ENCODE measurements at regions not wholly inside any gene's neighbourhood (a gene's known extent, or its start where the extent isn't known, plus 50 kb on each side); places are given as distances from the start of the nearest gene placed in this dataset.
"Not testable (repeated sequence)": the region's sequence is repeated elsewhere in the genome, so short reads cannot be mapped to it uniquely, and the experiment has no call there.

GRCh38 chr1:98550076-98550475, 111.4 kb upstream of the SNX7 start:
- H3K36me3 ChIP-seq (ENCODE audit: control insufficient read depth, insufficient read depth, low read length) = no peaks in the 10 kb centered on the region
- no peaks in the 10 kb centered on the region for H3K27me3 ChIP-seq (ENCODE audit: control insufficient read depth, insufficient read depth, low read length)
- TF ChIP-seq CTCF (IDR thresholded peaks at IDR 0.05; ENCODE audit: insufficient read depth, low read length, poor library complexity, severe bottlenecking) = no peak
- DNase-seq (ENCODE audit: low read depth) = no peak
- no peak overlapping the region for H3K4me3 ChIP-seq (ENCODE audit: low read depth, low read length)

DNA sequence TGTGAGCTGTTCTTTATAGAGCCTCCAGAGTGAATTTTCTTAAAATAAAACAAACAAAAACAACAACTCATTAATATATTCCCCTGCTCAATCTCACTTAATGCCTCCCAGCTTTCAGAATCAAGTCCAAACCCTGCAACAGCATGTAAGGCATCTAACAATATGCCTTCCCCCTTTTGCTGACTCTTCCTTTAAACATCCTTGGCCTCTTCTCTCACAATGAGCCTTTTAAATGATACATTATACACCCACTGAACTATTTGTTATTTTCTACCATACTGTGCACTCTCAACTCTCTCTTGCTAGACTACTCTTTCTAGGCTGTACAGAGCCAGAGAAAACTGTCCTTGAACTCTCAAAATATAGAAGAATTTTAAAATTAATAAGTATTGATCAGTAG, 115.2 kb upstream of the SNX7 start:
- no peaks in the 10 kb centered on the region for H3K27me3 ChIP-seq (ENCODE audit: control insufficient read depth, insufficient read depth, low read length)
- H3K36me3 ChIP-seq (ENCODE audit: control insufficient read depth, insufficient read depth, low read length) = no peaks in the 10 kb centered on the region
- H3K4me3 ChIP-seq (ENCODE audit: low read depth, low read length) = no peak overlapping the region
- DNase-seq (ENCODE audit: low read depth) = no peak
- no peak for TF ChIP-seq CTCF (IDR thresholded peaks at IDR 0.05; ENCODE audit: insufficient read depth, low read length, poor library complexity, severe bottlenecking)

GRCh38 chr1:98538106-98538505, 123.4 kb upstream of the SNX7 start:
- H3K4me3 ChIP-seq (ENCODE audit: low read depth, low read length) = no peak overlapping the region
- DNase-seq (ENCODE audit: low read depth) = no peak
- TF ChIP-seq CTCF (IDR thresholded peaks at IDR 0.05; ENCODE audit: insufficient read depth, low read length, poor library complexity, severe bottlenecking) = no peak
- no peaks in the 10 kb centered on the region for H3K36me3 ChIP-seq (ENCODE audit: control insufficient read depth, insufficient read depth, low read length)
- H3K27me3 ChIP-seq (ENCODE audit: control insufficient read depth, insufficient read depth, low read length) = no peaks in the 10 kb centered on the region

GRCh38 chr1:98523256-98523655, 138.3 kb upstream of the SNX7 start:
- Histone ChIP-seq H3K36me3 (ENCODE audit: control insufficient read depth, insufficient read depth, low read length) (no peaks in the 10 kb centered on the region), H3K4me3 (ENCODE audit: low read depth, low read length) (no peak overlapping the region), H3K27me3 (ENCODE audit: control insufficient read depth, insufficient read depth, low read length) (no peaks in the 10 kb centered on the region)
- no peak for DNase-seq (ENCODE audit: low read depth)
- TF ChIP-seq CTCF (IDR thresholded peaks at IDR 0.05; ENCODE audit: insufficient read depth, low read length, poor library complexity, severe bottlenecking) = no peak

- H3K27me3 ChIP-seq (ENCODE audit: control insufficient read depth, insufficient read depth, low read length) = no peaks in the 10 kb centered on the region
- H3K36me3 ChIP-seq (ENCODE audit: control insufficient read depth, insufficient read depth, low read length) = no peaks in the 10 kb centered on the region
- DNase-seq (ENCODE audit: low read depth) = no peak
- TF ChIP-seq CTCF (IDR thresholded peaks at IDR 0.05; ENCODE audit: insufficient read depth, low read length, poor library complexity, severe bottlenecking) = no peak
- no peak overlapping the region for H3K4me3 ChIP-seq (ENCODE audit: low read depth, low read length)
Measured at GRCh38 chr1:98516306-98516705, 145.2 kb upstream of the SNX7 start.

DNA sequence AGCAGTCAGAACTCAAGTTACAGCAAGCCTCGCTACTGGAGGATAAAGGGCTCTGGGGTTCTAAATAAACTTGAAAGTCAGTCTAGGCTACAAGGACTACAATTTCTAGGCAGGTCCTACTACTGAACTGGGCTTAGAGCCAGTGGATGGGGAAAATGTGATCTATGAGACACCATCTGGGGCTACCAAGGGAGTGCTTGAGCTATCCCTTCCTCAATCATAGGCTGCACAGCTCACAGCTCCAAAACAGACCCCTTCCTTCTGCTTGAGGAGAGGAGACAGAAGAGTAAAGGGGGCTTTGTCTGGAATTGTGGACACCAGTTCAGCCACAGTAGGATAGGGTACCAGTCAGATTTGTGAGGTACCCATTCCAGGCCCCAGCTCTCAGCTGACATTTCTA, 145.8 kb upstream of the SNX7 start:
- DNase-seq (ENCODE audit: low read depth) = no peak
- Histone ChIP-seq H3K4me3 (ENCODE audit: low read depth, low read length) (no peak overlapping the region), H3K36me3 (ENCODE audit: control insufficient read depth, insufficient read depth, low read length) (no peaks in the 10 kb centered on the region), H3K27me3 (ENCODE audit: control insufficient read depth, insufficient read depth, low read length) (no peaks in the 10 kb centered on the region)
- TF ChIP-seq CTCF (IDR thresholded peaks at IDR 0.05; ENCODE audit: insufficient read depth, low read length, poor library complexity, severe bottlenecking) = no peak

DNA sequence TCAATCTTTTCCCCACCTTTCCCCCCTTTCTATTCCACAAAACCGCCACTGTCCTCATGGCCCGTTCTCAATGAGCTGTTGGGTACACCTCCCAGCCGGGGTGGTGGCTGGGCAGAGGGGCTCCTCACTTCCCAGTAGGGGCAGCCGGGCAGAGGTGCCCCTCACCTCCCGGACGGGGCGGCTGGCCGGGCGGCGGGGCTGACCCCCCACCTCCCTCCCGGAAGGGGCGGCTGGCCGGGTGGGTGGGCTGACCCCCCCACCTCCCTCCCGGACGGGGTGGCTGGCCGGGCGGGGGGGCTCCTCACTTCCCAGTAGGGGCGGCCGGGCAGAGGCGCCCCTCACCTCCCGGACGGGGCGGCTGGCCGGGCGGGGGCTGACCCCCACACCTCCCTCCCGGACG, 149.3 kb upstream of the SNX7 start:
- H3K36me3 ChIP-seq (ENCODE audit: control insufficient read depth, insufficient read depth, low read length); H3K4me3 ChIP-seq (ENCODE audit: low read depth, low read length); H3K27me3 ChIP-seq (ENCODE audit: control insufficient read depth, insufficient read depth, low read length); DNase-seq (ENCODE audit: low read depth): not testable (repeated sequence)

Data from kidney epithelial cell (primary cell).